PC-9 (cell line): ENCODE measurements at regions not wholly inside any gene's neighbourhood (a gene's known extent, or its start where the extent isn't known, plus 50 kb on each side); places are given as distances from the start of the nearest gene placed in this dataset.

ENCODE experiments used
- BruUV-seq: library from RNA; stranded (reverse); fragments of 400-500 nt; replicated peaks from 2 replicates; lab custom pipeline; 2021; lab: Mats Ljungman, UMichigan
- CTCF ChIA-PET: fragments of 300-600 bp; sonication (Branson Sonifier 250); formaldehyde crosslinking; loops from one replicate; lab custom pipeline; 2022; ENCODE audit warnings: antibody characterized with exemption; lab: Charles Lee
- POLR2A ChIA-PET: fragments of 300-600 bp; sonication (Branson Sonifier 250); formaldehyde crosslinking; loops from one replicate; lab custom pipeline; 2022; ENCODE audit warnings: antibody characterized with exemption; ENCODE audit not compliant: unreplicated experiment; lab: Charles Lee
- DNase-seq, 2 experiments: peaks; one replicate each; pipeline versions ENCODE4 v3.0.0 to v3.0.0-alpha.2; 2015 to 2022; ENCODE audit warnings: mixed read lengths in 1 of 2
- H2AFZ ChIP-seq: fragments of 200-600 bp; sonication (generic); 2 replicates; pipeline ENCODE4 v1.8.1; 2017; ENCODE audit warnings: antibody characterized with exemption
- H3F3A ChIP-seq: fragments of 200-600 bp; sonication (generic); 2 replicates; pipeline ENCODE4 v1.8.1; 2017; ENCODE audit warnings: antibody characterized with exemption, mild to moderate bottlenecking, low read depth; ENCODE audit not compliant: insufficient read depth
- H3K27ac ChIP-seq: fragments of 200-600 bp; sonication (generic); 2 replicates; pipeline ENCODE4 v1.6.1; 2016; ENCODE audit warnings: mixed run types
- H3K27me3 ChIP-seq: fragments of 200-600 bp; sonication (generic); 2 replicates; pipeline ENCODE4 v1.6.1; 2016; ENCODE audit warnings: low read depth, mixed run types; ENCODE audit not compliant: insufficient read depth
- H3K36me3 ChIP-seq: fragments of 200-600 bp; sonication (generic); 2 replicates; pipeline ENCODE4 v1.6.1; 2016; ENCODE audit warnings: low read depth, mixed run types
- H3K4me1 ChIP-seq: fragments of 200-600 bp; sonication (generic); replicated peaks from 2 replicates; pipeline ENCODE4 v1.6.1; 2016; ENCODE audit warnings: mixed run types; ENCODE audit not compliant: insufficient read depth
- H3K4me2 ChIP-seq: fragments of 200-600 bp; sonication (generic); 2 replicates; pipeline ENCODE4 v1.6.1; 2017; ENCODE audit warnings: mixed run types
- H3K4me3 ChIP-seq: fragments of 200-600 bp; sonication (generic); 2 replicates; pipeline ENCODE4 v1.6.1; 2016; ENCODE audit warnings: mixed run types
- H3K79me2 ChIP-seq: fragments of 200-600 bp; sonication (generic); 2 replicates; pipeline ENCODE4 v1.6.1; 2017; ENCODE audit warnings: low read depth, mixed run types
- H3K9me2 ChIP-seq: fragments of 200-600 bp; sonication (generic); 2 replicates; pipeline ENCODE4 v1.8.1; 2017; ENCODE audit warnings: mild to moderate bottlenecking; ENCODE audit not compliant: insufficient read depth
- H3K9me3 ChIP-seq: fragments of 200-600 bp; sonication (generic); 2 replicates; pipeline ENCODE4 v1.8.1; 2016; ENCODE audit warnings: low read depth; ENCODE audit not compliant: insufficient read depth
- H4K20me1 ChIP-seq: fragments of 200-600 bp; sonication (generic); 2 replicates; pipeline ENCODE4 v1.8.1; 2017; ENCODE audit not compliant: insufficient read depth
- EZH2 ChIP-seq: fragments of 200-600 bp; sonication (generic); IDR thresholded peaks from 2 replicates; pipeline ENCODE4 v1.8.0; 2017; ENCODE audit warnings: antibody characterized with exemption, low read depth
- intact Hi-C: fragments of 100-400 bp; cut with micrococcal nuclease; formaldehyde crosslinking; loops from one replicate; pipeline ENCODE4 v1.10.0; 2022; ENCODE audit not compliant: unreplicated experiment
- TF ChIP-seq, protein P1 (sequence below): fragments of 200-600 bp; sonication (generic); conservative IDR thresholded peaks from 2 replicates; pipeline ENCODE4 v1.6.1; 2017; ENCODE audit warnings: mixed run types, antibody characterized with exemption, mild to moderate bottlenecking, moderate library complexity

DNA sequence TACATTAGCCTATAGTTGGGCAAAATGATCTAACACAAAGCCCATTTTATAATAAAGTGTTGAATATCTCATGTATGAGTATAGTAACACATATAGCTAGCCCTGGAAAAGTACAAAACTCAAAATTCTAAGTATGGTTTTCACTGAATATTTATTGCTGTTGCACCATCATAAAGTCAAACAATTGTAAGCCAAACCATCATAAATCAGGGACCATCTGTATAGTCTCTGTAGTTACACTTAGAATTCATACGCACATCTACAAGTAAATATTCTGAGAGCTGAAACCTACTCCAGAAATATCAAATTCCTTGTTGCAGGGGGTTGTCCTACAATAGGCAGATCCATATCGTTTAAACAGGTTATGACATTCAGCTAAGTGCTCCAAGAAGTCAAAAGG lies 817.3 kb downstream of the BCKDHB start:
- no peak overlapping the region for H3K4me3 ChIP-seq
- POLR2A ChIA-PET, result interaction anchor here (0.6 kb wide), 1 partner anchor 322 kb away, joined by 3 read pairs; no protein-coding TSS in a partner anchor
- no peaks in the 10 kb centered on the region for H3F3A ChIP-seq
- H3K27ac ChIP-seq, result no peak overlapping the region
- CTCF ChIA-PET, result no interaction called here
- H3K36me3 ChIP-seq, result no peaks in the 10 kb centered on the region
- H3K9me2 ChIP-seq, result no peaks in the 10 kb centered on the region
- H3K9me3 ChIP-seq, result no peaks in the 10 kb centered on the region
- intact Hi-C loops, result no loop called here
- no peaks in the 10 kb centered on the region for H3K79me2 ChIP-seq
- no peak overlapping the region for H2AFZ ChIP-seq
- H3K4me1 ChIP-seq, result no peaks in the 10 kb centered on the region
- no peaks in the 10 kb centered on the region for H4K20me1 ChIP-seq
- no peak overlapping the region for H3K4me2 ChIP-seq
- no peaks in the 10 kb centered on the region for H3K27me3 ChIP-seq
- DNase-seq, result no peak
- TF ChIP-seq EZH2, result no peak
- TF ChIP-seq, protein P1, sequence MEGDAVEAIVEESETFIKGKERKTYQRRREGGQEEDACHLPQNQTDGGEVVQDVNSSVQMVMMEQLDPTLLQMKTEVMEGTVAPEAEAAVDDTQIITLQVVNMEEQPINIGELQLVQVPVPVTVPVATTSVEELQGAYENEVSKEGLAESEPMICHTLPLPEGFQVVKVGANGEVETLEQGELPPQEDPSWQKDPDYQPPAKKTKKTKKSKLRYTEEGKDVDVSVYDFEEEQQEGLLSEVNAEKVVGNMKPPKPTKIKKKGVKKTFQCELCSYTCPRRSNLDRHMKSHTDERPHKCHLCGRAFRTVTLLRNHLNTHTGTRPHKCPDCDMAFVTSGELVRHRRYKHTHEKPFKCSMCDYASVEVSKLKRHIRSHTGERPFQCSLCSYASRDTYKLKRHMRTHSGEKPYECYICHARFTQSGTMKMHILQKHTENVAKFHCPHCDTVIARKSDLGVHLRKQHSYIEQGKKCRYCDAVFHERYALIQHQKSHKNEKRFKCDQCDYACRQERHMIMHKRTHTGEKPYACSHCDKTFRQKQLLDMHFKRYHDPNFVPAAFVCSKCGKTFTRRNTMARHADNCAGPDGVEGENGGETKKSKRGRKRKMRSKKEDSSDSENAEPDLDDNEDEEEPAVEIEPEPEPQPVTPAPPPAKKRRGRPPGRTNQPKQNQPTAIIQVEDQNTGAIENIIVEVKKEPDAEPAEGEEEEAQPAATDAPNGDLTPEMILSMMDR, result no peak
- no TSS peak for BruUV-seq

DNA sequence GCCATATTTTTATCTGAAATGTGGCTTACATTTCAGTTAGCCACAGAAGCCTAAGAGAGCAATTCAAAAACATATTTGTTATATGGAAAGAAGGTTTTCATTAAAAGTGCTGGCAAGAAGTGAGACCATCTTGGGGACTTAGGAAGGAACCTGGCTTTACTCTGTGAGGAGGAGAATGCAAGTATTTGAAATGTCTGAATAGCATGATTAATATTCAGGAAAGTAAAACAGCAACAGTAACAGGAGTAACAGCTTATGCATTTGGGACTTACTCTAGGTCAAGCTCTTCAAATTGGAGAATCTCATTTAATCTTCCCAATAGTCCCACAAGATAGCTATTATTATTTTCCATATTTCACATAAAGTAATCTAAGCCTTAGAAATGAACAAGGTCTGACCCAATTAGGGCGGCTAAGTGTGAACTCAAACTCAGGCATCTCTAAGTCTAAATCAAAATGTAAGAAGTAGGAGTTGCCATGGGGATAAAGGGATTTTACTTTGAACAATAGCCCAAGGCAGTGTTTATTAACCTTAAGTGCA lies 816.5 kb downstream of the BCKDHB start:
- no TSS peak for BruUV-seq
- POLR2A ChIA-PET, result no interaction called here
- no peak for TF ChIP-seq EZH2
- TF ChIP-seq, protein P1, result no peak

DNA sequence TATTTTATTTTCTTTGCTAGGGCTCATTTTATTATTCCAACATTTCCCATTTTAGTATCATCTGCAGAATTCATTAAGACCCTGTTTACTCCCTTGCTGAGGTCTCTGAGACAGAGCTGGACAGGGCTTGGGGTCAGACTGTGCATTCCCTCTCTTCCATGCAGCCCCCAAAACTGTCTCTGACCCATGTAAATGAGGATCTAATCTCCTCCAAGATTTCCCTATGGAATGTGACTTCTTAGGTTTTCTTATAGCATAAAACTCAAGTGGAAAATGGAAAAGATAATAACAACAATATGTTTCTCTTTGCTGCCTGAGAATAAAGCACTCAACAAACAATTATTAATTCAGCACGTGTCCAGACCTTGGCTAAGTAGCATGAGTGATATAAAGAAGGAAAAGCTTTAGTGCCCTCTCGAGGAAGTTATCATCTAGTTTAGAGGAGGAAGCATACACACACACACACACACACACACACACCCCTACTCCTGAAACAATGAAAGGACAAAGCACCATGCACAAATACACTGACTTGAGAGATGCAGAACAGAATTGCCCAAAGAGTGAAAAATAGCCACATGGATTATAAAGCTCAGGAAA lies 815.5 kb downstream of the BCKDHB start:
- Histone ChIP-seq H3K79me2 (no peaks in the 10 kb centered on the region), H3K4me3 (no peak overlapping the region), H3K36me3 (no peaks in the 10 kb centered on the region), H3K9me3 (no peaks in the 10 kb centered on the region), H3K27me3 (no peaks in the 10 kb centered on the region), H3K4me1 (no peaks in the 10 kb centered on the region), H4K20me1 (no peaks in the 10 kb centered on the region), H3F3A (no peaks in the 10 kb centered on the region), H3K4me2 (no peak overlapping the region), H3K27ac (no peak overlapping the region), H3K9me2 (no peaks in the 10 kb centered on the region), H2AFZ (no peak overlapping the region)
- no peak for DNase-seq
- BruUV-seq, result no TSS peak
- ChIA-PET CTCF (no interaction called here), POLR2A (no interaction called here)
- TF ChIP-seq EZH2, result no peak
- TF ChIP-seq, protein P1, result no peak
- intact Hi-C loops, result no loop called here

More for the DNA sequence above, 816.5 kb downstream of the BCKDHB start:
- no peak for DNase-seq
- Histone ChIP-seq H3K4me1 (no peaks in the 10 kb centered on the region), H3K9me3 (no peaks in the 10 kb centered on the region), H3K27ac (no peak overlapping the region), H3K9me2 (no peaks in the 10 kb centered on the region), H3K36me3 (no peaks in the 10 kb centered on the region), H3K27me3 (no peaks in the 10 kb centered on the region), H3F3A (no peaks in the 10 kb centered on the region), H3K4me2 (no peak overlapping the region), H4K20me1 (no peaks in the 10 kb centered on the region), H3K79me2 (no peaks in the 10 kb centered on the region), H2AFZ (no peak overlapping the region), H3K4me3 (no peak overlapping the region)
- CTCF ChIA-PET, result no interaction called here
- intact Hi-C loops, result no loop called here
